Lower leg skin (tissue), 3 donors: ENCODE measurements at regions not wholly inside any gene's neighbourhood (a gene's known extent, or its start where the extent isn't known, plus 50 kb on each side); places are given as distances from the start of the nearest gene placed in this dataset.

Experiments
- CTCF ChIP-seq, 3 donors: fragments of 450-650 bp; IDR thresholded peaks; one replicate each; pipeline ENCODE4 v1.5.1; 2016; ENCODE audit warnings: antibody characterized with exemption in 3 of 3, mild to moderate bottlenecking in 3 of 3, moderate library complexity in 2 of 3
- POLR2A ChIP-seq, 2 donors: fragments of 450-650 bp; IDR thresholded peaks; one replicate each; pipeline ENCODE4 v1.6.1; 2016 to 2017; ENCODE audit warnings: antibody characterized with exemption in 2 of 2, mild to moderate bottlenecking in 1 of 2, moderate library complexity in 1 of 2

GRCh38 chr1:84089867-84090266, 54.2 kb upstream of the PRKACB start:
- TF ChIP-seq CTCF (IDR thresholded peaks at IDR 0.05) (no peak), POLR2A (IDR thresholded peaks at IDR 0.05) (no peak)
